ENCODE measurements at regions not wholly inside any gene's neighbourhood (a gene's known extent, or its start where the extent isn't known, plus 50 kb on each side); places are given as distances from the start of the nearest gene placed in this dataset.

GRCh38 chr1:234861024-234861620 lies 251.1 kb upstream of the IRF2BP2 start:
- TF ChIP-seq SP1 (IDR thresholded peaks at IDR 0.05; ENCODE audit: low read depth) (no peak), CTCF (IDR thresholded peaks at IDR 0.05 in 2 of 3, conservative IDR thresholded peaks at IDR 0.05 in 1 of 3; ENCODE audit: borderline replicate concordance in 1 of 3, insufficient read depth in 1 of 3, low read depth in 2 of 3, low read length in 2 of 3) (no peak), EZH2 (IDR thresholded peaks at IDR 0.05) (no peak), REST (IDR thresholded peaks at IDR 0.05; ENCODE audit: low read depth) (no peak), ELF1 (IDR thresholded peaks at IDR 0.05; ENCODE audit: borderline replicate concordance, low read depth) (no peak)
